ENCODE measurements at regions not wholly inside any gene's neighbourhood (a gene's known extent, or its start where the extent isn't known, plus 50 kb on each side); places are given as distances from the start of the nearest gene placed in this dataset.
"Not testable (repeated sequence)": the region's sequence is repeated elsewhere in the genome, so short reads cannot be mapped to it uniquely, and the experiment has no call there.

GRCh38 chr19:21668072-21668773 is 99.2 kb downstream of the ZNF100 start:
- not testable (repeated sequence) for H3K27me3 ChIP-seq (replicated peaks; ENCODE audit: control insufficient read depth, insufficient read depth, low read length)

GRCh38 chr19:21655540-21656126 is 111.7 kb downstream of the ZNF100 start:
- Histone ChIP-seq H3K36me3 (ENCODE audit: control insufficient read depth, insufficient read depth, low read length) (no peaks in the 10 kb centered on the region), H3K27me3 (replicated peaks; ENCODE audit: control insufficient read depth, insufficient read depth, low read length) (no peaks in the 10 kb centered on the region), H3K4me3 (replicated peaks; ENCODE audit: low read depth, low read length) (no peak overlapping the region)
- no peak for DNase-seq (ENCODE audit: extremely low read depth, insufficient read length)
- TF ChIP-seq CTCF (IDR thresholded peaks at IDR 0.05; ENCODE audit: insufficient read depth, low read length, poor library complexity, severe bottlenecking): no peak

More at GRCh38 chr19:21668072-21668773, 99.2 kb downstream of the ZNF100 start:
- not testable (repeated sequence) for H3K36me3 ChIP-seq (ENCODE audit: control insufficient read depth, insufficient read depth, low read length); DNase-seq (ENCODE audit: extremely low read depth, insufficient read length); H3K4me3 ChIP-seq (replicated peaks; ENCODE audit: low read depth, low read length)

GRCh38 chr19:21651478-21651877 is 115.9 kb downstream of the ZNF100 start:
- not testable (repeated sequence) for H3K27me3 ChIP-seq (replicated peaks; ENCODE audit: control insufficient read depth, insufficient read depth, low read length); DNase-seq (ENCODE audit: extremely low read depth, insufficient read length); H3K36me3 ChIP-seq (ENCODE audit: control insufficient read depth, insufficient read depth, low read length); H3K4me3 ChIP-seq (replicated peaks; ENCODE audit: low read depth, low read length)

- TF ChIP-seq CTCF (IDR thresholded peaks at IDR 0.05; ENCODE audit: insufficient read depth, low read length, poor library complexity, severe bottlenecking): no peak
- Histone ChIP-seq H3K4me3 (replicated peaks; ENCODE audit: low read depth, low read length) (no peak overlapping the region), H3K27me3 (replicated peaks; ENCODE audit: control insufficient read depth, insufficient read depth, low read length) (no peaks in the 10 kb centered on the region), H3K36me3 (ENCODE audit: control insufficient read depth, insufficient read depth, low read length) (no peaks in the 10 kb centered on the region)
- DNase-seq (ENCODE audit: extremely low read depth, insufficient read length): no peak
These were observed 128.6 kb downstream of the ZNF100 start for GRCh38 chr19:21638776-21639175.

GRCh38 chr19:21626924-21627697 is 121.7 kb downstream of the ZNF429 start:
- H3K27me3 ChIP-seq (replicated peaks; ENCODE audit: control insufficient read depth, insufficient read depth, low read length): no peaks in the 10 kb centered on the region
- no peak for DNase-seq (ENCODE audit: extremely low read depth, insufficient read length)
- TF ChIP-seq CTCF (IDR thresholded peaks at IDR 0.05; ENCODE audit: insufficient read depth, low read length, poor library complexity, severe bottlenecking): no peak
- H3K4me3 ChIP-seq (replicated peaks; ENCODE audit: low read depth, low read length): no peak overlapping the region
- H3K36me3 ChIP-seq (ENCODE audit: control insufficient read depth, insufficient read depth, low read length): no peaks in the 10 kb centered on the region

GRCh38 chr19:21626091-21626490 is 120.7 kb downstream of the ZNF429 start:
- H3K27me3 ChIP-seq (replicated peaks; ENCODE audit: control insufficient read depth, insufficient read depth, low read length): no peaks in the 10 kb centered on the region
- H3K4me3 ChIP-seq (replicated peaks; ENCODE audit: low read depth, low read length): no peak overlapping the region
- DNase-seq (ENCODE audit: extremely low read depth, insufficient read length): no peak
- TF ChIP-seq CTCF (IDR thresholded peaks at IDR 0.05; ENCODE audit: insufficient read depth, low read length, poor library complexity, severe bottlenecking): no peak
- H3K36me3 ChIP-seq (ENCODE audit: control insufficient read depth, insufficient read depth, low read length): no peaks in the 10 kb centered on the region

Data from GM06990 (cell line).